ENCODE measurements at regions not wholly inside any gene's neighbourhood (a gene's known extent, or its start where the extent isn't known, plus 50 kb on each side); places are given as distances from the start of the nearest gene placed in this dataset.

- no peak for DNase-seq
These were observed 122.8 kb upstream of the AGAP1 start for GRCh38 chr2:235371018-235371417.

GRCh38 chr2:235373171-235373570, 120.7 kb upstream of the AGAP1 start:
- no peak for DNase-seq

- no peak for DNase-seq
These were observed 116.7 kb upstream of the AGAP1 start for GRCh38 chr2:235377176-235377575.

- no peak for DNase-seq
These were observed 115.6 kb upstream of the AGAP1 start for GRCh38 chr2:235378246-235378645.

- DNase-seq, result no peak
These were observed 114.9 kb upstream of the AGAP1 start for GRCh38 chr2:235378944-235379343.

- DNase-seq, result no peak
These were observed 112.5 kb upstream of the AGAP1 start for GRCh38 chr2:235381261-235381912.

- no peak for DNase-seq
These were observed 111.7 kb upstream of the AGAP1 start for GRCh38 chr2:235382179-235382578.

- no peak for DNase-seq
These were observed 111.2 kb upstream of the AGAP1 start for GRCh38 chr2:235382601-235383000.

GRCh38 chr2:235383272-235383843, 110.5 kb upstream of the AGAP1 start:
- DNase-seq, result no peak

GRCh38 chr2:235384624-235385023, 109.2 kb upstream of the AGAP1 start:
- DNase-seq, result no peak

GRCh38 chr2:235389626-235390025, 104.2 kb upstream of the AGAP1 start:
- no peak for DNase-seq

- DNase-seq, result peak; percentile 23
These were observed 103.6 kb upstream of the AGAP1 start for GRCh38 chr2:235390108-235390815.

- DNase-seq, result no peak
These were observed 103.0 kb upstream of the AGAP1 start for GRCh38 chr2:235390816-235391194.

- no peak for DNase-seq
These were observed 101.8 kb upstream of the AGAP1 start for GRCh38 chr2:235391921-235392615.

GRCh38 chr2:235394278-235394828, 99.5 kb upstream of the AGAP1 start:
- no peak for DNase-seq

- no peak for DNase-seq
These were observed 97.6 kb upstream of the AGAP1 start for GRCh38 chr2:235396071-235396846.

- no peak for DNase-seq
These were observed 95.5 kb upstream of the AGAP1 start for GRCh38 chr2:235398321-235398720.

GRCh38 chr2:235399895-235400294, 93.9 kb upstream of the AGAP1 start:
- no peak for DNase-seq

GRCh38 chr2:235402422-235402821, 91.4 kb upstream of the AGAP1 start:
- DNase-seq, result no peak

- DNase-seq, result no peak
These were observed 88.1 kb upstream of the AGAP1 start for GRCh38 chr2:235405612-235406361.

GRCh38 chr2:235406430-235406829, 87.4 kb upstream of the AGAP1 start:
- no peak for DNase-seq

Measured in suppressor macrophage treated with lipopolysaccharide for 4 hours (primary cell).